ENCODE measurements at regions not wholly inside any gene's neighbourhood (a gene's known extent, or its start where the extent isn't known, plus 50 kb on each side); places are given as distances from the start of the nearest gene placed in this dataset.

- Histone ChIP-seq H3K4me1 (ENCODE audit: low read length) (no peaks in the 10 kb centered on the region), H3K27me3 (replicated peaks; ENCODE audit: insufficient read depth, low read length) (no peaks in the 10 kb centered on the region), H2AFZ (ENCODE audit: low read length) (no peak overlapping the region), H3K27ac (ENCODE audit: low read length) (no peak overlapping the region), H3K9me3 (replicated peaks; ENCODE audit: insufficient read depth, low read length) (no peaks in the 10 kb centered on the region), H3K4me3 (ENCODE audit: low read length) (no peak overlapping the region), H3K36me3 (replicated peaks; ENCODE audit: insufficient read depth, low read length) (no peaks in the 10 kb centered on the region), H3K79me2 (ENCODE audit: low read length) (no peaks in the 10 kb centered on the region), H3K9me2 (replicated peaks; ENCODE audit: insufficient read depth, low read length) (no peaks in the 10 kb centered on the region), H4K20me1 (ENCODE audit: insufficient read depth, low read length) (no peaks in the 10 kb centered on the region), H3K4me2 (ENCODE audit: low read depth, low read length) (no peak overlapping the region), H3K9ac (ENCODE audit: low read length) (no peak overlapping the region), H3F3A (ENCODE audit: insufficient read depth, low read length) (no peaks in the 10 kb centered on the region)
- TF ChIP-seq EZH2phosphoT487 (IDR thresholded peaks at IDR 0.05; ENCODE audit: low read length) (no peak), EZH2 (optimal IDR thresholded peaks at IDR 0.05; ENCODE audit: low read depth, low read length) (no peak)
- TF ChIP-seq, protein P1, sequence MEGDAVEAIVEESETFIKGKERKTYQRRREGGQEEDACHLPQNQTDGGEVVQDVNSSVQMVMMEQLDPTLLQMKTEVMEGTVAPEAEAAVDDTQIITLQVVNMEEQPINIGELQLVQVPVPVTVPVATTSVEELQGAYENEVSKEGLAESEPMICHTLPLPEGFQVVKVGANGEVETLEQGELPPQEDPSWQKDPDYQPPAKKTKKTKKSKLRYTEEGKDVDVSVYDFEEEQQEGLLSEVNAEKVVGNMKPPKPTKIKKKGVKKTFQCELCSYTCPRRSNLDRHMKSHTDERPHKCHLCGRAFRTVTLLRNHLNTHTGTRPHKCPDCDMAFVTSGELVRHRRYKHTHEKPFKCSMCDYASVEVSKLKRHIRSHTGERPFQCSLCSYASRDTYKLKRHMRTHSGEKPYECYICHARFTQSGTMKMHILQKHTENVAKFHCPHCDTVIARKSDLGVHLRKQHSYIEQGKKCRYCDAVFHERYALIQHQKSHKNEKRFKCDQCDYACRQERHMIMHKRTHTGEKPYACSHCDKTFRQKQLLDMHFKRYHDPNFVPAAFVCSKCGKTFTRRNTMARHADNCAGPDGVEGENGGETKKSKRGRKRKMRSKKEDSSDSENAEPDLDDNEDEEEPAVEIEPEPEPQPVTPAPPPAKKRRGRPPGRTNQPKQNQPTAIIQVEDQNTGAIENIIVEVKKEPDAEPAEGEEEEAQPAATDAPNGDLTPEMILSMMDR (IDR thresholded peaks at IDR 0.05; ENCODE audit: low read length), result no peak
- no peak for DNase-seq
Observed at GRCh38 chr10:65367706-65368105, 1558.1 kb upstream of the LRRTM3 start.

DNA sequence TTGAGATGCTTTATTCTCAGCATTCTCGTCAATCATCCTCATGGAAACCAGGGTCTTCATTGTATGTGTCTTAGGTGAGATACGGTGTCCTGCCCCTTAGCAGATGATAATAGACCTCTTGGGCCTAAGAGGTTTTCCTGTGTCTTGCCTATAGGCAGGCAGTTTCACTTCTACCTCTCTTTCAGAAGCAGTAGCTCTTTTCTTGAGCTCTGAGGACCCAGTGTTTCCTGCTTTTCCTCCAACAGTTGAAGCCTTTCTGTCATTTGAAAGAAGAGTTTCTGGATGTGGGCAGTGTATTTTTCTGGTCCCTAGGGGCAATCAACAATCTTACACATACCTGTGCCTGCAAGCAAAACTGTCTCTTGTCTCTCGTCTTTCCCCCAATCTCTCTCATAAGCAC lies 1550.3 kb upstream of the LRRTM3 start:
- Histone ChIP-seq H3K36me3 (replicated peaks; ENCODE audit: insufficient read depth, low read length) (no peaks in the 10 kb centered on the region), H3K9ac (ENCODE audit: low read length) (no peak overlapping the region), H3K9me3 (replicated peaks; ENCODE audit: insufficient read depth, low read length) (no peaks in the 10 kb centered on the region), H3K4me2 (ENCODE audit: low read depth, low read length) (peak overlapping the region; percentile 19; the same call in 1 of the 2 replicates), H3K79me2 (ENCODE audit: low read length) (no peaks in the 10 kb centered on the region), H3K4me1 (ENCODE audit: low read length) (peaks cover 11% of the 10 kb centered on the region), H3K4me3 (ENCODE audit: low read length) (no peak overlapping the region), H3K27me3 (replicated peaks; ENCODE audit: insufficient read depth, low read length) (no peaks in the 10 kb centered on the region), H2AFZ (ENCODE audit: low read length) (0 out of 2 replicates have a peak overlapping the region, but pooled peaks have one; percentile 8), H3K27ac (ENCODE audit: low read length) (0 out of 2 replicates have a peak overlapping the region, but pooled peaks have one; percentile 1), H3K9me2 (replicated peaks; ENCODE audit: insufficient read depth, low read length) (no peaks in the 10 kb centered on the region), H4K20me1 (ENCODE audit: insufficient read depth, low read length) (no peaks in the 10 kb centered on the region), H3F3A (ENCODE audit: insufficient read depth, low read length) (no peaks in the 10 kb centered on the region)
- DNase-seq, result peak; percentile 62
- TF ChIP-seq, protein P1 (IDR thresholded peaks at IDR 0.05; ENCODE audit: low read length), result no peak
- TF ChIP-seq EZH2 (optimal IDR thresholded peaks at IDR 0.05; ENCODE audit: low read depth, low read length) (no peak), EZH2phosphoT487 (IDR thresholded peaks at IDR 0.05; ENCODE audit: low read length) (no peak)

- no peak overlapping the region for H2AFZ ChIP-seq (ENCODE audit: low read length)
Observed at GRCh38 chr10:65377687-65378086, 1548.1 kb upstream of the LRRTM3 start.

More at GRCh38 chr10:65377687-65378086, 1548.1 kb upstream of the LRRTM3 start:
- H3K36me3 ChIP-seq (replicated peaks; ENCODE audit: insufficient read depth, low read length), result no peaks in the 10 kb centered on the region
- DNase-seq, result no peak
- H4K20me1 ChIP-seq (ENCODE audit: insufficient read depth, low read length), result no peaks in the 10 kb centered on the region
- H3K27ac ChIP-seq (ENCODE audit: low read length), result no peak overlapping the region
- no peak overlapping the region for H3K4me3 ChIP-seq (ENCODE audit: low read length)
- no peaks in the 10 kb centered on the region for H3K9me3 ChIP-seq (replicated peaks; ENCODE audit: insufficient read depth, low read length)
- no peaks in the 10 kb centered on the region for H3K79me2 ChIP-seq (ENCODE audit: low read length)
- TF ChIP-seq EZH2 (optimal IDR thresholded peaks at IDR 0.05; ENCODE audit: low read depth, low read length) (no peak), EZH2phosphoT487 (IDR thresholded peaks at IDR 0.05; ENCODE audit: low read length) (no peak)
- TF ChIP-seq, protein P1 (IDR thresholded peaks at IDR 0.05; ENCODE audit: low read length), result no peak
- H3K9me2 ChIP-seq (replicated peaks; ENCODE audit: insufficient read depth, low read length), result no peaks in the 10 kb centered on the region
- no peaks in the 10 kb centered on the region for H3K27me3 ChIP-seq (replicated peaks; ENCODE audit: insufficient read depth, low read length)
- no peak overlapping the region for H3K4me2 ChIP-seq (ENCODE audit: low read depth, low read length)
- H3F3A ChIP-seq (ENCODE audit: insufficient read depth, low read length), result no peaks in the 10 kb centered on the region
- peaks cover 11% of the 10 kb centered on the region for H3K4me1 ChIP-seq (ENCODE audit: low read length)
- H3K9ac ChIP-seq (ENCODE audit: low read length), result no peak overlapping the region

All from MM.1S (cell line).